ENCODE measurements at regions not wholly inside any gene's neighbourhood (a gene's known extent, or its start where the extent isn't known, plus 50 kb on each side); places are given as distances from the start of the nearest gene placed in this dataset.

- TF ChIP-seq POLR2AphosphoS5 (IDR thresholded peaks at IDR 0.05; ENCODE audit: low read depth, low read length) (no peak), POLR2A (IDR thresholded peaks at IDR 0.05; ENCODE audit: low read depth, low read length) (no peak)
Observed at GRCh38 chr6:47157063-47157462, 114.9 kb upstream of the ADGRF1 start.

Data from GM12892 (cell line).